ENCODE measurements at regions not wholly inside any gene's neighbourhood (a gene's known extent, or its start where the extent isn't known, plus 50 kb on each side); places are given as distances from the start of the nearest gene placed in this dataset.

DNA sequence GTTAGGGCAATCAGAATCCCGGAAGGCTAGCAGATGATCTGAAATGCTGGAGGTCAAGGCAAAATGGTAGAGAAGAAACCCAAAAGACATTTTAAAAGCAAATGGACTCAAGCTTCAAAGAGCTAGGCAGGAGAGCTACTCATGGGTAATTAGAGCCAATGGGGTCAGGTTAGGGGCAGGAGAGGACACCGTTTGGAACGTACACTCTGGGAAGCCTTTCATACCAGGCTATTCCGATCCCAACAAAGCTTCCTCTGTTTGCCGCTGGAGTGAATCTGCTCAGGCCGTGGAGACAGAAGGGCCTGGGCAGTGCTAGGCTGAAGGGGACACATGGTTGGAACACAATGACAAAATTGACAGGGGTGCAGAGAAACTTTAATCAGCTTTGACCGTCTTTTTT lies 346.6 kb downstream of the RPS6KC1 start:
- Histone ChIP-seq H3K9ac (ENCODE audit: low read length) (no peak overlapping the region), H3K9me3 (ENCODE audit: low read length) (no peaks in the 10 kb centered on the region), H4K20me1 (ENCODE audit: insufficient read depth, low read length) (no peaks in the 10 kb centered on the region), H3K27me3 (ENCODE audit: insufficient read depth, low read length) (no peaks in the 10 kb centered on the region), H3K79me2 (ENCODE audit: insufficient read depth, low read length) (no peaks in the 10 kb centered on the region), H2AFZ (ENCODE audit: low read length) (no peak overlapping the region), H3K4me1 (ENCODE audit: insufficient read depth, low read length, severe bottlenecking) (no peaks in the 10 kb centered on the region), H3F3A (ENCODE audit: insufficient read depth, low read length) (no peaks in the 10 kb centered on the region), H3K27ac (ENCODE audit: low read depth, low read length, poor library complexity, severe bottlenecking) (no peak overlapping the region), H3K4me2 (ENCODE audit: low read length) (no peak overlapping the region), H3K4me3 (ENCODE audit: low read depth, low read length, poor library complexity, severe bottlenecking) (no peak overlapping the region), H3K36me3 (ENCODE audit: insufficient read depth, low read length) (no peaks in the 10 kb centered on the region), H3K9me2 (ENCODE audit: low read depth, low read length) (no peaks in the 10 kb centered on the region)
- no peak for TF ChIP-seq EZH2 (IDR thresholded peaks at IDR 0.05; ENCODE audit: borderline replicate concordance, low read length)
- TF ChIP-seq, protein P1, sequence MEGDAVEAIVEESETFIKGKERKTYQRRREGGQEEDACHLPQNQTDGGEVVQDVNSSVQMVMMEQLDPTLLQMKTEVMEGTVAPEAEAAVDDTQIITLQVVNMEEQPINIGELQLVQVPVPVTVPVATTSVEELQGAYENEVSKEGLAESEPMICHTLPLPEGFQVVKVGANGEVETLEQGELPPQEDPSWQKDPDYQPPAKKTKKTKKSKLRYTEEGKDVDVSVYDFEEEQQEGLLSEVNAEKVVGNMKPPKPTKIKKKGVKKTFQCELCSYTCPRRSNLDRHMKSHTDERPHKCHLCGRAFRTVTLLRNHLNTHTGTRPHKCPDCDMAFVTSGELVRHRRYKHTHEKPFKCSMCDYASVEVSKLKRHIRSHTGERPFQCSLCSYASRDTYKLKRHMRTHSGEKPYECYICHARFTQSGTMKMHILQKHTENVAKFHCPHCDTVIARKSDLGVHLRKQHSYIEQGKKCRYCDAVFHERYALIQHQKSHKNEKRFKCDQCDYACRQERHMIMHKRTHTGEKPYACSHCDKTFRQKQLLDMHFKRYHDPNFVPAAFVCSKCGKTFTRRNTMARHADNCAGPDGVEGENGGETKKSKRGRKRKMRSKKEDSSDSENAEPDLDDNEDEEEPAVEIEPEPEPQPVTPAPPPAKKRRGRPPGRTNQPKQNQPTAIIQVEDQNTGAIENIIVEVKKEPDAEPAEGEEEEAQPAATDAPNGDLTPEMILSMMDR (IDR thresholded peaks at IDR 0.05; ENCODE audit: low read length) = no peak

DNA sequence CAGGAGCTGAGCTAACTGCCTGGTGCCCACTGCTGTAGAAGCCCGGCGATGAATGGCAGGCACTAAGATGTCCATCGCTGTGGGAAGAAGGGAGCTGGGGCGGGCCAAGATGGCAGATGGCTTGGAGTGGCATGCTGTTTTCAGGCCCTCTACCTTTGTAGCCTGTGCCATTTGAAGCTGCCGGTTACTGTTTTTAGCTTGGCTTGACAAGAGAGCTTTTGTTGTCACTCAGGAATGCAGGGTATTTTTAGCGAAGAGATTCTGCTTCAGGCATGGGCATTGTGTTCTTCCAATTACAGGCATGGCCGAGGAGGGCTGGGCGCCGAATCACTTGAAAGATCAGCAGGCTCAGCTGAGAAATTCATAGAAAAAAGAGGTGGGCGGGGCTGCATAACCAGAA lies 348.7 kb downstream of the RPS6KC1 start:
- TF ChIP-seq EZH2 (IDR thresholded peaks at IDR 0.05; ENCODE audit: borderline replicate concordance, low read length) = no peak
- TF ChIP-seq, protein P1 (IDR thresholded peaks at IDR 0.05; ENCODE audit: low read length) = no peak
- Histone ChIP-seq H3K9ac (ENCODE audit: low read length) (no peak overlapping the region), H3K27ac (ENCODE audit: low read depth, low read length, poor library complexity, severe bottlenecking) (no peak overlapping the region), H3K4me1 (ENCODE audit: insufficient read depth, low read length, severe bottlenecking) (no peaks in the 10 kb centered on the region), H3K4me3 (ENCODE audit: low read depth, low read length, poor library complexity, severe bottlenecking) (no peak overlapping the region), H3K79me2 (ENCODE audit: insufficient read depth, low read length) (no peaks in the 10 kb centered on the region), H3K36me3 (ENCODE audit: insufficient read depth, low read length) (no peaks in the 10 kb centered on the region), H2AFZ (ENCODE audit: low read length) (no peak overlapping the region), H3F3A (ENCODE audit: insufficient read depth, low read length) (no peaks in the 10 kb centered on the region), H3K9me2 (ENCODE audit: low read depth, low read length) (no peaks in the 10 kb centered on the region), H3K4me2 (ENCODE audit: low read length) (no peak overlapping the region), H3K27me3 (ENCODE audit: insufficient read depth, low read length) (no peaks in the 10 kb centered on the region; the same call in 1 of the 2 replicates), H4K20me1 (ENCODE audit: insufficient read depth, low read length) (no peaks in the 10 kb centered on the region), H3K9me3 (ENCODE audit: low read length) (no peaks in the 10 kb centered on the region)

DNA sequence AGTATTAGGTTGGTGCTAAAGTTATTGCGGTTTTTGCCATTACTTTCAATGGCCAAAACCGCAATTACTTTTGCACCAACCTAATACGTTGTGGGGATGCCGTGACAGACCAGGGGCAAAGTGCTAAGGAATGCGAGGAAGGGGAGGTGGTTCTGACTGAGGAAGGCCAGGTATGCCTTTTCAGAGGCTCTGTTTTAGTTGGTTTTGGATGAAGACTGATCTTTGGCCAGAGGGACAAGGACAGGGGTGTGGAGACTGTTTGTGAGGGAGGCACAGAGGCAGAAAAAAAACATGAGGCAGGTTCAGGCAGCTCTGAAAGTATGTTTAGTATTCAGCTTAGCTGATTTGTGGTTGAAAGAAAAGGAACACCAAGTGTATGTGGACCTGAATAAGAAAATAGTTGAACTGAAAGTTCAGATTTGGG lies 358.2 kb downstream of the RPS6KC1 start:
- H3F3A ChIP-seq (ENCODE audit: insufficient read depth, low read length) = no peaks in the 10 kb centered on the region
- TF ChIP-seq EZH2 (IDR thresholded peaks at IDR 0.05; ENCODE audit: borderline replicate concordance, low read length) = no peak
- TF ChIP-seq, protein P1 (IDR thresholded peaks at IDR 0.05; ENCODE audit: low read length) = no peak
- H3K27me3 ChIP-seq (ENCODE audit: insufficient read depth, low read length) = no peaks in the 10 kb centered on the region
- H3K9me2 ChIP-seq (ENCODE audit: low read depth, low read length) = no peaks in the 10 kb centered on the region
- no peaks in the 10 kb centered on the region for H3K79me2 ChIP-seq (ENCODE audit: insufficient read depth, low read length)
- no peak overlapping the region for H2AFZ ChIP-seq (ENCODE audit: low read length)
- no peak overlapping the region for H3K4me3 ChIP-seq (ENCODE audit: low read depth, low read length, poor library complexity, severe bottlenecking)
- H3K4me2 ChIP-seq (ENCODE audit: low read length) = no peak overlapping the region
- H3K9ac ChIP-seq (ENCODE audit: low read length) = no peak overlapping the region
- H4K20me1 ChIP-seq (ENCODE audit: insufficient read depth, low read length) = no peaks in the 10 kb centered on the region
- H3K4me1 ChIP-seq (ENCODE audit: insufficient read depth, low read length, severe bottlenecking) = no peaks in the 10 kb centered on the region
- no peak overlapping the region for H3K27ac ChIP-seq (ENCODE audit: low read depth, low read length, poor library complexity, severe bottlenecking)
- H3K9me3 ChIP-seq (ENCODE audit: low read length) = no peaks in the 10 kb centered on the region
- no peaks in the 10 kb centered on the region for H3K36me3 ChIP-seq (ENCODE audit: insufficient read depth, low read length)

All from OCI-LY1 (cell line).